Lower lobe of right lung (tissue), 2 donors: ENCODE measurements at regions not wholly inside any gene's neighbourhood (a gene's known extent, or its start where the extent isn't known, plus 50 kb on each side); places are given as distances from the start of the nearest gene placed in this dataset.
A peak's percentile ranks its signal among the peaks of the same experiment; 100 is the strongest.

Source experiments
- ATAC-seq, 2 donors: fragments of 200-7000 bp; cut with Tn5 transposase; one replicate each; pipeline ENCODE4 v1.9.1; 2020 to 2022; ENCODE audit warnings: mild to moderate bottlenecking in 2 of 2, moderate library complexity in 2 of 2
- DNase-seq: peaks from one replicate; pipeline ENCODE4 v3.0.0-alpha.2; 2020
- H3K27ac ChIP-seq: fragments of 200-600 bp; one replicate; pipeline ENCODE4 v1.8.0; 2022
- H3K27me3 ChIP-seq: fragments of 200-600 bp; one replicate; pipeline ENCODE4 v1.8.0; 2022; ENCODE audit warnings: low read depth
- H3K36me3 ChIP-seq: fragments of 200-600 bp; one replicate; pipeline ENCODE4 v1.8.0; 2022; ENCODE audit warnings: mild to moderate bottlenecking
- H3K4me1 ChIP-seq: fragments of 200-600 bp; one replicate; pipeline ENCODE4 v1.8.0; 2022
- H3K4me3 ChIP-seq: fragments of 200-600 bp; one replicate; pipeline ENCODE4 v1.8.0; 2022; ENCODE audit warnings: mild to moderate bottlenecking
- H3K9me3 ChIP-seq: fragments of 200-600 bp; one replicate; pipeline ENCODE4 v1.8.0; 2022
- CTCF ChIP-seq: fragments of 200-600 bp; IDR thresholded peaks from one replicate; pipeline ENCODE4 v1.8.0; 2022; ENCODE audit warnings: antibody characterized with exemption, mild to moderate bottlenecking
- intact Hi-C: fragments of 100-400 bp; cut with DNase I; formaldehyde crosslinking; loops from one replicate; pipeline ENCODE4 v1.11.0; 2022
- donor health status: DM: no; HTN: yes; CAD: no; lungs with severe emphysema.

GRCh38 chr5:74093561-74093960, 467.6 kb downstream of the ARHGEF28 start:
- no peaks in the 10 kb centered on the region for H3K9me3 ChIP-seq
- DNase-seq (no peak), ATAC-seq (no peak)
- H3K4me1 ChIP-seq, result no peaks in the 10 kb centered on the region
- H3K27me3 ChIP-seq, result no peaks in the 10 kb centered on the region
- no peaks in the 10 kb centered on the region for H3K36me3 ChIP-seq
- no peak overlapping the region for H3K27ac ChIP-seq
- intact Hi-C loops, result no loop called here
- TF ChIP-seq CTCF, result no peak
- H3K4me3 ChIP-seq, result no peak overlapping the region

GRCh38 chr5:74092766-74093165, 466.8 kb downstream of the ARHGEF28 start:
- no peak for TF ChIP-seq CTCF
- Histone ChIP-seq H3K27me3 (no peaks in the 10 kb centered on the region), H3K4me3 (no peak overlapping the region), H3K27ac (no peak overlapping the region), H3K36me3 (no peaks in the 10 kb centered on the region), H3K9me3 (no peaks in the 10 kb centered on the region), H3K4me1 (no peaks in the 10 kb centered on the region)
- intact Hi-C loops, result no loop called here
- no peak for DNase-seq
- no peak for ATAC-seq

GRCh38 chr5:74085782-74086181, 459.8 kb downstream of the ARHGEF28 start:
- peak; percentile 62 for DNase-seq
- H3K4me3 ChIP-seq, result no peak overlapping the region
- H3K9me3 ChIP-seq, result no peaks in the 10 kb centered on the region
- peak; percentile 89 to 93 for ATAC-seq
- peak overlapping the region; percentile 12 for H3K27ac ChIP-seq
- no peaks in the 10 kb centered on the region for H3K36me3 ChIP-seq
- no peaks in the 10 kb centered on the region for H3K27me3 ChIP-seq
- TF ChIP-seq CTCF, result no peak
- no peaks in the 10 kb centered on the region for H3K4me1 ChIP-seq
- intact Hi-C loops, result no loop called here

GRCh38 chr5:74085186-74085585, 459.2 kb downstream of the ARHGEF28 start:
- H3K4me1 ChIP-seq, result no peaks in the 10 kb centered on the region
- ATAC-seq, result peak; percentile 22 to 38
- no peak for DNase-seq
- no peaks in the 10 kb centered on the region for H3K9me3 ChIP-seq
- H3K36me3 ChIP-seq, result no peaks in the 10 kb centered on the region
- TF ChIP-seq CTCF, result no peak
- no peak overlapping the region for H3K4me3 ChIP-seq
- no peaks in the 10 kb centered on the region for H3K27me3 ChIP-seq
- intact Hi-C loops, result no loop called here
- peak overlapping the region; percentile 12 for H3K27ac ChIP-seq

GRCh38 chr5:74083096-74083791, 457.2 kb downstream of the ARHGEF28 start:
- Histone ChIP-seq H3K27me3 (no peaks in the 10 kb centered on the region), H3K4me1 (no peaks in the 10 kb centered on the region), H3K4me3 (no peak overlapping the region), H3K36me3 (no peaks in the 10 kb centered on the region), H3K27ac (no peak overlapping the region), H3K9me3 (no peaks in the 10 kb centered on the region)
- no peak for DNase-seq
- no peak for ATAC-seq
- TF ChIP-seq CTCF, result no peak
- intact Hi-C loops, result no loop called here
